GM10266 (cell line): ENCODE measurements at regions not wholly inside any gene's neighbourhood (a gene's known extent, or its start where the extent isn't known, plus 50 kb on each side); places are given as distances from the start of the nearest gene placed in this dataset.

Experiments
- DNase-seq: peaks from one replicate; pipeline ENCODE4 v3.0.0; 2012; ENCODE audit errors: extremely low spot score
- CTCF ChIP-seq: IDR thresholded peaks from 2 replicates; pipeline ENCODE4 v1.5.1; 2012; ENCODE audit warnings: mild to moderate bottlenecking, low read depth; ENCODE audit not compliant: control insufficient read depth, insufficient read depth; ENCODE audit errors: missing control alignments

DNA sequence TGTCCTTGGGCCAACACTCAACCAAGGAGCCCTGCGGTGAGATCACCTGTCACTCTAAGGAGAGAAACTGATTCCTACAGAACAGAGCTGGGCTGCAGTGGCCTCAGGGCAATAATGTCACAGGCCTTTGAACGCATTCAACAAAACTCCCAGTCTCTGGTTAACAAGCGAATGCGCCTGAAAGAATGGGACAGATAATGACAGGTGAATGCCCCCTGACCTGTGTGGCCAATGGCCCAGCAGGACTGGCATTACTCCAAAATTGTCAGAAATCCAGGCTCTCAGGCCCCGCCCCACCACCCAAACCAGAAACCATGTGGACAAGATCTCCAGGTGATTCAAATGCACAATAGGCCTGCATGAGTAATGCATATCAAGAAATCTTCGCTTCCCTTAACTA is 277.7 kb upstream of the KLF6 start:
- TF ChIP-seq CTCF: no peak
- DNase-seq: no peak

GRCh38 chr10:4062072-4062471 is 277.1 kb upstream of the KLF6 start:
- DNase-seq: no peak
- no peak for TF ChIP-seq CTCF

DNA sequence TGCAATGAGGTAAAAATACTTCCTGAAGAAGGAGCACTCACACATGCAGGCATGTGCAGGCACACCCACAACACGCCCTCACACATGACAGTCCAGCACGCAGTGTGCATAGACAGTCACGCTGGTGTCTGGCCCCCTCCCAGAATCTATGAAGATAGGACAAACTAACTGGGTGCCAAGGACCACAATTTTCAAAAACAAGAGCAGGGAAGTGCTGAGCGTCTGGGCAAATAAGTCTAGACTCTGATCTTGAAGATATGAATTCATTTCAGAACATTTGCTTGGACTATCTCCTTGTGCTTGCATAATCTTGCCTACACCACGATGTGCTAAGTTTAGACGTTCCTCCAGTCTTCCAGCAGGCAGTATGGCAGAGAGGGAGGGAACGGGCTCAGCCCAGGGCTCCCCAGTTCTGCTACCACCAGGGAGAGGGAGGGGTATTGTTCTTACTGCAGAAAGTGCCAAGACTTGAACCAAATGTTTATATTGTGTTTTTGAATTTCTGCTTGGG is 276.5 kb upstream of the KLF6 start:
- DNase-seq: no peak
- no peak for TF ChIP-seq CTCF

GRCh38 chr10:4059471-4060138 is 274.6 kb upstream of the KLF6 start:
- no peak for TF ChIP-seq CTCF
- DNase-seq: no peak

GRCh38 chr10:4058514-4059029 is 273.6 kb upstream of the KLF6 start:
- TF ChIP-seq CTCF: no peak
- no peak for DNase-seq

DNA sequence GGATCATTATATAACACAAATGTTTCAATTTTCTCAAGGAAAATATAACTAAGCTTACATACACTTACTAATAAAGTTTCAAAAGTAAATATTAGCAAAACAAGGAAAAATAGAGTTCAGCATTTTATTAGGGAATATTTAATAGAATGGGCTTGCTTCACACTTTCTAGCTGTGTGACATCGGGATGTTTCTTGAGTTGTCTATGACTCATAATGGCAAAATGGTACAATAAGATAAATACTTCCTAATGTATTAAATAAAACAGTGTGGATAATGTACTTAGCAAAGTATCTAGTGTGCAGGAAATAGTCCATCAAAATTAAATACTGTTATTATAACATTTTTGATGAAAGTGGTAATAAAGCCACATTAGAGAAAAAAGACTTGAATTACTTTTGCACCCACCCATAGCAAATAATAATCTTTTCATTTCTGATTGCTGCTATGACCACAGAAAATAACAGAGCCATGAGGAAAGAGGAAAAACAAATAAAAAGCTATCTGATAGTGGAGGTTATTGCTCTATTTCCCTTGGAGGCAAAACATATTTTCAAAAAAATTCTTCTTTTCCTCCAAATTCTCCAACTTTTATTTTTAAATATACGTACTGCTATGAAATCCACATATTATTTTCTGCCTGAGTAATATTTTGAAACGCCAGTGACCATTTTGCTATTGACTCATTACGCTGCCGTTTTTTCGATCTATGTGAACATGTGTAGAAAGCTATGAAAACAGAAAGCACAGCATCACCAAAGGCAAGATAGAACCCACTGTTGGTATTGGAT is 272.9 kb upstream of the KLF6 start:
- no peak for DNase-seq
- no peak for TF ChIP-seq CTCF

DNA sequence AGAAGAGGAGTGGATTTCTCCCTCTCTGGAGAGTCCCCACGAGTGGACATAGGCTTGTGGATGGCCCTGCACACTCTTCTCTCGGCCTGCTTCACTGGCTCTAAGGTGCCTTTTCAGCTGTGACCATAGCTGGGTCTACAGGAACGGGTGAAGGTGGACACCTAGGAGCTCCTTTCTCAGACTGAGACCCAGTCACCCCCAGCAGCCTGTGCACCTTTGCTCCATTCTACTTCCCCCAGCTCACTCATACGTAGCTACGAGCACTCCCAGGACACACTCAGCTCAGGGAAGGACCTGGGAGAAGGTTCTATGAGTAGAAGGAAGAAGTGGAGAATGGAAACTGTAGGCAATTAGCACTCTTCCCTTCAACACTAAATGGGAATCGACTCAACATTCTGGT is 272.0 kb upstream of the KLF6 start:
- TF ChIP-seq CTCF: no peak
- no peak for DNase-seq
